GM12878 (cell line): ENCODE measurements at regions not wholly inside any gene's neighbourhood (a gene's known extent, or its start where the extent isn't known, plus 50 kb on each side); places are given as distances from the start of the nearest gene placed in this dataset.

Experiments
- ATAC-seq: fragments of 200-7000 bp; cut with Tn5 transposase; 3 replicates; pipeline ENCODE4 v1.9.1; 2020; ENCODE audit warnings: mild to moderate bottlenecking, moderate library complexity
- BruUV-seq: library from RNA; stranded (reverse); fragments of 400-500 nt; replicated peaks from 2 replicates; lab custom pipeline; 2021; lab: Mats Ljungman, UMichigan
- CTCF ChIA-PET: fragments of 300-600 bp; sonication (Branson Sonifier 250); formaldehyde crosslinking; extraction: SDS; loops from one replicate; lab custom pipeline; 2021; ENCODE audit warnings: inconsistent platforms; lab: Yijun Ruan, JAX
- POLR2A ChIA-PET: fragments of 350-600 bp; formaldehyde crosslinking; extraction: SDS; loops from one replicate; lab custom pipeline; 2021; ENCODE audit warnings: inconsistent platforms; lab: Charles Lee
- RAD21 ChIA-PET: fragments of 300-600 bp; sonication (Branson Sonifier 250); formaldehyde crosslinking; loops from one replicate; lab custom pipeline; 2023; ENCODE audit warnings: antibody characterized with exemption; ENCODE audit not compliant: unreplicated experiment; lab: Charles Lee
- SMC1A ChIA-PET: fragments of 300-600 bp; sonication (Branson Sonifier 250); formaldehyde crosslinking; loops from one replicate; lab custom pipeline; 2023; ENCODE audit not compliant: unreplicated experiment, uncharacterized antibody; lab: Charles Lee
- DNase-seq: peaks from one replicate; pipeline ENCODE4 v3.0.0-alpha.2; 2011; ENCODE audit warnings: low read depth, low spot score
- FAIRE-seq: peaks from 3 replicates; lab custom pipeline; 2011; peaks lifted over from hg19 to GRCh38; lab: Jason Lieb, UNC
- H2AFZ ChIP-seq: 2 replicates; pipeline ENCODE4 v1.6.0; 2011; ENCODE audit warnings: low read depth, low read length, control low read depth; ENCODE audit not compliant: control insufficient read depth
- H3K27ac ChIP-seq: 2 replicates; pipeline ENCODE4 v1.5.1; 2011; ENCODE audit warnings: control low read depth; ENCODE audit not compliant: control insufficient read depth, insufficient read depth
- H3K27me3 ChIP-seq, 2 experiments: replicated peaks in 1 of 2; 2 replicates each; pipeline versions ENCODE4 v1.6.0 to v1.6.1; 2011; ENCODE audit warnings: low read length in 1 of 2; ENCODE audit not compliant: control insufficient read depth in 2 of 2, insufficient read depth in 2 of 2
- H3K36me3 ChIP-seq, 2 experiments: 2 replicates each; pipeline ENCODE4 v1.5.1; 2011; ENCODE audit warnings: low read length in 1 of 2; ENCODE audit not compliant: control insufficient read depth in 2 of 2, insufficient read depth in 2 of 2
- H3K4me1 ChIP-seq: 2 replicates; pipeline ENCODE4 v1.6.1; 2011; ENCODE audit warnings: mild to moderate bottlenecking, low read length, moderate library complexity, mixed read lengths; ENCODE audit not compliant: control insufficient read depth, insufficient read depth
- H3K4me2 ChIP-seq: 2 replicates; pipeline ENCODE4 v1.6.0; 2011; ENCODE audit warnings: control low read depth; ENCODE audit not compliant: control insufficient read depth, insufficient read depth
- H3K4me3 ChIP-seq: fragments of 200-600 bp; sonication (generic); 2 replicates; pipeline ENCODE4 v1.5.1; 2016
- H3K79me2 ChIP-seq: 2 replicates; pipeline ENCODE4 v1.6.0; 2011; ENCODE audit warnings: low read length; ENCODE audit not compliant: control insufficient read depth, insufficient read depth
- H3K9ac ChIP-seq: 2 replicates; pipeline ENCODE4 v1.8.0; 2011; ENCODE audit warnings: low read length, control low read depth, mixed read lengths; ENCODE audit not compliant: control insufficient read depth, insufficient read depth
- H3K9me3 ChIP-seq: replicated peaks from 3 replicates; pipeline ENCODE4 v1.5.1; 2011; ENCODE audit warnings: mild to moderate bottlenecking, low read length; ENCODE audit not compliant: control insufficient read depth, insufficient read depth
- H4K20me1 ChIP-seq: 2 replicates; pipeline ENCODE4 v1.6.0; 2011; ENCODE audit not compliant: control insufficient read depth, insufficient read depth
- BACH1 ChIP-seq: fragments of 450-650 bp; IDR thresholded peaks from 2 replicates; pipeline ENCODE4 v1.6.1; 2017; ENCODE audit warnings: mild to moderate bottlenecking, borderline replicate concordance
- BMI1 ChIP-seq: fragments of 450-650 bp; IDR thresholded peaks from 2 replicates; pipeline ENCODE4 v1.6.1; 2016; ENCODE audit warnings: mild to moderate bottlenecking, moderate library complexity, borderline replicate concordance
- CREB1 ChIP-seq: IDR thresholded peaks from 2 replicates; pipeline ENCODE4 v1.6.1; 2012; ENCODE audit warnings: low read depth, mild to moderate bottlenecking, inconsistent platforms
- KLF5 ChIP-seq: fragments of 450-650 bp; IDR thresholded peaks from 2 replicates; pipeline ENCODE4 v1.6.1; 2014; ENCODE audit warnings: mild to moderate bottlenecking; ENCODE audit not compliant: partially characterized antibody
- MEF2A ChIP-seq: IDR thresholded peaks from 2 replicates; pipeline ENCODE4 v1.6.1; 2011; ENCODE audit warnings: low read depth, mild to moderate bottlenecking, low read length, moderate library complexity; ENCODE audit not compliant: insufficient read depth
- NBN ChIP-seq: fragments of 450-650 bp; IDR thresholded peaks from 2 replicates; pipeline ENCODE4 v1.6.1; 2016
- PML ChIP-seq: IDR thresholded peaks from 2 replicates; pipeline ENCODE4 v1.6.1; 2012; ENCODE audit warnings: low read length, inconsistent platforms
- POLR2AphosphoS5 ChIP-seq: IDR thresholded peaks from 2 replicates; pipeline ENCODE4 v1.6.1; 2011; ENCODE audit warnings: mild to moderate bottlenecking, low read length, inconsistent platforms
- WGBS: methylation state at CpG from one replicate; pipeline ENCODE4 v1.1.6; 2016; ENCODE audit warnings: low lambda C conversion rate; ENCODE audit not compliant: insufficient replicate concordance, insufficient coverage; ENCODE audit errors: missing lambda C conversion rate; 5-methylcytosine and 5-hydroxymethylcytosine counted together
- in situ Hi-C: fragments of 300-500 bp; cut with MboI; formaldehyde crosslinking; loops from 9 replicates; pipeline ENCODE4 v1.14.3; 2018; ENCODE audit warnings: mixed read lengths
- intact Hi-C: fragments of 100-400 bp; cut with micrococcal nuclease; formaldehyde crosslinking; loops from one replicate; pipeline ENCODE4 v1.14.2; 2022; ENCODE audit not compliant: unreplicated experiment
- TF ChIP-seq, protein P1 (sequence below): IDR thresholded peaks from 2 replicates; pipeline ENCODE4 v1.6.1; 2011; ENCODE audit warnings: borderline replicate concordance, low read depth, mild to moderate bottlenecking, moderate library complexity, mixed read lengths, low read length; ENCODE audit not compliant: insufficient read depth; ENCODE audit errors: extremely low read length
- TF ChIP-seq, protein P2 (sequence below): IDR thresholded peaks from 2 replicates; pipeline ENCODE4 v1.6.1; 2011; ENCODE audit warnings: borderline replicate concordance, low read depth, mild to moderate bottlenecking, moderate library complexity, low read length; ENCODE audit not compliant: insufficient read depth, poor library complexity, severe bottlenecking
- TF ChIP-seq, protein P3 (sequence below): IDR thresholded peaks from 2 replicates; pipeline ENCODE4 v1.6.1; 2012; ENCODE audit warnings: mild to moderate bottlenecking, low read depth, low read length

DNA sequence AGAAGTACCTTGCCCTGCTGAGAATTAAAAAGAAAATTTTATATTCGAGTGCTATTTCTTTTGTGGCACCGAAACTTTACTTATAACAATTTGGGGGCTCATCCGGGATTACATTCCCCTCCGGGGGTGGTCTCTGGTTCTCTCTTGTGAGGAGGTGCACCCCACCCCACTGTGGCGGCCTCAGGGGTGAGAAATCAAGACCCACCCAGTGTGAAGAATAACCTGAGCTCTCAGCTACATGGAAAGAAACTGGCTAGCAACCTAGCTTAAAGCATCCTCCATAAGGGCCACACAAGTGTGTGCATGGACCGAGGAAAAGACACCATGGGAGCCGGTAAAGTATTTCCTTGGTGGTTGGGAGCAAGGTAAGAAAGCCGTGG is 50.9 kb upstream of the ANKRD10 start:
- ATAC-seq (no peak), DNase-seq (no peak), FAIRE-seq (no peak)
- H2AFZ ChIP-seq, result no peak overlapping the region
- ChIA-PET RAD21 (no interaction called here), CTCF (no interaction called here), POLR2A (no interaction called here), SMC1A (no interaction called here)
- no peaks in the 10 kb centered on the region for H3K27me3 ChIP-seq
- H3K79me2 ChIP-seq, result no peaks in the 10 kb centered on the region
- no peak overlapping the region for H3K4me2 ChIP-seq
- H4K20me1 ChIP-seq, result no peaks in the 10 kb centered on the region
- 55% methylated on average over 8 of the region's 8 CpGs for WGBS
- H3K27ac ChIP-seq, result peak overlapping the region; percentile 48; the same call in 1 of the 2 replicates
- no TSS peak for BruUV-seq
- in situ Hi-C loops (no loop called here), intact Hi-C loops (loop anchor here (1.0 kb wide), 1 partner anchor 50 kb away; the partner anchor contains the start of gene ANKRD10)
- no peak overlapping the region for H3K9ac ChIP-seq
- H3K9me3 ChIP-seq, result peaks cover 7% of the 10 kb centered on the region; the same call in 2 of the 3 replicates
- H3K4me3 ChIP-seq, result no peak overlapping the region
- H3K4me1 ChIP-seq, result peaks cover 4% of the 10 kb centered on the region; the same call in 1 of the 2 replicates
- no peaks in the 10 kb centered on the region for H3K36me3 ChIP-seq
- TF ChIP-seq, protein P1, sequence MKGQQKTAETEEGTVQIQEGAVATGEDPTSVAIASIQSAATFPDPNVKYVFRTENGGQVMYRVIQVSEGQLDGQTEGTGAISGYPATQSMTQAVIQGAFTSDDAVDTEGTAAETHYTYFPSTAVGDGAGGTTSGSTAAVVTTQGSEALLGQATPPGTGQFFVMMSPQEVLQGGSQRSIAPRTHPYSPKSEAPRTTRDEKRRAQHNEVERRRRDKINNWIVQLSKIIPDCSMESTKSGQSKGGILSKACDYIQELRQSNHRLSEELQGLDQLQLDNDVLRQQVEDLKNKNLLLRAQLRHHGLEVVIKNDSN, result no peak
- TF ChIP-seq BMI1, result no peak
- no peak for TF ChIP-seq MEF2A
- TF ChIP-seq POLR2AphosphoS5, result no peak
- TF ChIP-seq BACH1, result no peak
- TF ChIP-seq, all 136 proteins: peak for 0

DNA sequence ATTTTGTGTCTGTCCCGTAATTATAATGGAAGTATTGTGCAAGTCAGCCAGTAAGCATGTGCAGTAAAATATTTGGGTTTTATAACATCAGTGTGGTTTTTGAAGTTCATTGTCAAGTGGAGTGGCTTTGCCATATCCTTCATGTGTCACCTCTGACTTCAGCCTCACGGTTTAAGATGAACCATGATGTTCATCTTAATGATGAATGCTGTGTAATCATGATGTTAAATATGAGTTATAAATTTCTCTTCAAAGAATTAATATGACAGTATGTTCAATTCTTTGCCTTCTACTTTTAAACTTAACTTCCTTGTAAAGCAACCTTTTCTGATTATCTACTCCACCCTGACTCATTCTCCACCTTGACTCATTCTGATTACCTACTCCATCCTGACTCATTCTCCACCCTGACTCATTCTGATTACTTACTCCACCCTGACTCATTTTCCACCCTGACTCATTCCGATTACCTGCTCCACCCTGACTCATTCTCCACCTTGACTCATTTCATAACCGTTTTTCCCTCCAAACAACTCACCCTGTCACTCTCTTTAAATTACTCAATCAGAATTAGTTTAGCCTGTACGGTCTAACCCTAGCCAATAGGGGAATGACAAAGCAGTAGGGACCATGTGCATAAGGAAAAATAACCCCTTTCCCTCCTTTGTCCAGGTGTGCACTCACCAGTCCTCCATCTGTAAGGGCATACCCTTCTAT is 50.3 kb upstream of the ANKRD10 start:
- intact Hi-C loops (loop anchor here (1.0 kb wide), 1 partner anchor 50 kb away; the partner anchor contains the start of gene ANKRD10), in situ Hi-C loops (no loop called here)
- Histone ChIP-seq H3K4me3 (no peak overlapping the region), H3K4me2 (no peak overlapping the region), H3K9ac (no peak overlapping the region), H3K79me2 (no peaks in the 10 kb centered on the region), H3K27ac (peak overlapping the region; percentile 48; the same call in 1 of the 2 replicates), H3K27me3 (no peaks in the 10 kb centered on the region), H3K4me1 (peaks cover 4% of the 10 kb centered on the region; the same call in 1 of the 2 replicates), H3K9me3 (peaks cover 7% of the 10 kb centered on the region; the same call in 2 of the 3 replicates), H4K20me1 (no peaks in the 10 kb centered on the region), H2AFZ (no peak overlapping the region), H3K36me3 (no peaks in the 10 kb centered on the region)
- ChIA-PET CTCF (no interaction called here), RAD21 (no interaction called here), POLR2A (no interaction called here), SMC1A (no interaction called here)
- 0% methylated on average over 5 of the region's 5 CpGs for WGBS
- peak; percentile 69 for FAIRE-seq
- peak; percentile 96 for ATAC-seq
- no TSS peak for BruUV-seq
- DNase-seq, result peak; percentile 79
- TF ChIP-seq, protein P2, sequence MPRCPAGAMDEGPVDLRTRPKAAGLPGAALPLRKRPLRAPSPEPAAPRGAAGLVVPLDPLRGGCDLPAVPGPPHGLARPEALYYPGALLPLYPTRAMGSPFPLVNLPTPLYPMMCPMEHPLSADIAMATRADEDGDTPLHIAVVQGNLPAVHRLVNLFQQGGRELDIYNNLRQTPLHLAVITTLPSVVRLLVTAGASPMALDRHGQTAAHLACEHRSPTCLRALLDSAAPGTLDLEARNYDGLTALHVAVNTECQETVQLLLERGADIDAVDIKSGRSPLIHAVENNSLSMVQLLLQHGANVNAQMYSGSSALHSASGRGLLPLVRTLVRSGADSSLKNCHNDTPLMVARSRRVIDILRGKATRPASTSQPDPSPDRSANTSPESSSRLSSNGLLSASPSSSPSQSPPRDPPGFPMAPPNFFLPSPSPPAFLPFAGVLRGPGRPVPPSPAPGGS, result peak; percentile 96
- TF ChIP-seq, protein P3, sequence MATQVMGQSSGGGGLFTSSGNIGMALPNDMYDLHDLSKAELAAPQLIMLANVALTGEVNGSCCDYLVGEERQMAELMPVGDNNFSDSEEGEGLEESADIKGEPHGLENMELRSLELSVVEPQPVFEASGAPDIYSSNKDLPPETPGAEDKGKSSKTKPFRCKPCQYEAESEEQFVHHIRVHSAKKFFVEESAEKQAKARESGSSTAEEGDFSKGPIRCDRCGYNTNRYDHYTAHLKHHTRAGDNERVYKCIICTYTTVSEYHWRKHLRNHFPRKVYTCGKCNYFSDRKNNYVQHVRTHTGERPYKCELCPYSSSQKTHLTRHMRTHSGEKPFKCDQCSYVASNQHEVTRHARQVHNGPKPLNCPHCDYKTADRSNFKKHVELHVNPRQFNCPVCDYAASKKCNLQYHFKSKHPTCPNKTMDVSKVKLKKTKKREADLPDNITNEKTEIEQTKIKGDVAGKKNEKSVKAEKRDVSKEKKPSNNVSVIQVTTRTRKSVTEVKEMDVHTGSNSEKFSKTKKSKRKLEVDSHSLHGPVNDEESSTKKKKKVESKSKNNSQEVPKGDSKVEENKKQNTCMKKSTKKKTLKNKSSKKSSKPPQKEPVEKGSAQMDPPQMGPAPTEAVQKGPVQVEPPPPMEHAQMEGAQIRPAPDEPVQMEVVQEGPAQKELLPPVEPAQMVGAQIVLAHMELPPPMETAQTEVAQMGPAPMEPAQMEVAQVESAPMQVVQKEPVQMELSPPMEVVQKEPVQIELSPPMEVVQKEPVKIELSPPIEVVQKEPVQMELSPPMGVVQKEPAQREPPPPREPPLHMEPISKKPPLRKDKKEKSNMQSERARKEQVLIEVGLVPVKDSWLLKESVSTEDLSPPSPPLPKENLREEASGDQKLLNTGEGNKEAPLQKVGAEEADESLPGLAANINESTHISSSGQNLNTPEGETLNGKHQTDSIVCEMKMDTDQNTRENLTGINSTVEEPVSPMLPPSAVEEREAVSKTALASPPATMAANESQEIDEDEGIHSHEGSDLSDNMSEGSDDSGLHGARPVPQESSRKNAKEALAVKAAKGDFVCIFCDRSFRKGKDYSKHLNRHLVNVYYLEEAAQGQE, result 0 out of 2 replicates have a peak, but pooled peaks have one; percentile 38
- TF ChIP-seq CREB1 (peak; percentile 76), KLF5 (no peak), NBN (peak; percentile 85), PML (peak; percentile 93)
